Type B pancreatic cell (in vitro differentiated cells): ENCODE measurements at regions not wholly inside any gene's neighbourhood (a gene's known extent, or its start where the extent isn't known, plus 50 kb on each side); places are given as distances from the start of the nearest gene placed in this dataset.

Experiments used
- DNase-seq: peaks from one replicate; pipeline ENCODE4 v3.0.0; 2021; ENCODE audit warnings: mixed read lengths; ENCODE audit not compliant: unreplicated experiment; ENCODE audit errors: extremely low spot score
- H3K27ac Mint-ChIP-seq: 2 replicates; pipeline ENCODE4 v1.8.0; 2021; ENCODE audit warnings: mild to moderate bottlenecking, mixed read lengths
- H3K27me3 Mint-ChIP-seq: 2 replicates; pipeline ENCODE4 v1.8.0; 2021; ENCODE audit warnings: mixed read lengths
- H3K36me3 Mint-ChIP-seq: 2 replicates; pipeline ENCODE4 v1.8.0; 2021; ENCODE audit warnings: mixed read lengths
- H3K4me1 Mint-ChIP-seq: one replicate; pipeline ENCODE4 v1.8.0; 2021; ENCODE audit warnings: mixed read lengths; ENCODE audit not compliant: unreplicated experiment
- H3K4me3 Mint-ChIP-seq: 2 replicates; pipeline ENCODE4 v1.8.0; 2021; ENCODE audit warnings: mild to moderate bottlenecking, mixed read lengths
- H3K9me3 Mint-ChIP-seq: 2 replicates; pipeline ENCODE4 v1.8.0; 2021; ENCODE audit warnings: mixed read lengths
- TF ChIP-seq, protein P1 (sequence below): fragments of 200-600 bp; sonication (generic); conservative IDR thresholded peaks from 2 replicates; pipeline ENCODE4 v1.5.0; 2021; ENCODE audit warnings: antibody characterized with exemption, mild to moderate bottlenecking

DNA sequence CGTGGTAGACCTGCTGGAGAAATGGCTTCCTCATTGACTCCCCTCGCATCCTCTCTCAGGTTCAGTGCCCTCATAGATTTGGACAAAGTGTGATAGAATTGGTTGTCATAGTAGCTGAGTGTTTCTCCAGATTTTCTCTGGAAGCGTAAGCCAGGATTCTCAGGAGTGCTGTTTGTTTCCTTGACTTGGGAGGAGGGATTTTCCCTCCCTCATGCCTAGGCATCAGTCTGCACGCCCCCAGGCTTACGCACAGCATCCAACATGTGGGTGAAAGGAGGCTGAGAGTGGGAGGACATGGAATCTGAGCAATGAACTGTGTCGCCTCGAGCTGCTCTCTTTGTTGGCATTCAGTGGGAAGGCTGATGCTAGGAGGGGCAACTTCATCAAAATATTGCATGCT is 503.5 kb downstream of the LTN1 start:
- TF ChIP-seq, protein P1, sequence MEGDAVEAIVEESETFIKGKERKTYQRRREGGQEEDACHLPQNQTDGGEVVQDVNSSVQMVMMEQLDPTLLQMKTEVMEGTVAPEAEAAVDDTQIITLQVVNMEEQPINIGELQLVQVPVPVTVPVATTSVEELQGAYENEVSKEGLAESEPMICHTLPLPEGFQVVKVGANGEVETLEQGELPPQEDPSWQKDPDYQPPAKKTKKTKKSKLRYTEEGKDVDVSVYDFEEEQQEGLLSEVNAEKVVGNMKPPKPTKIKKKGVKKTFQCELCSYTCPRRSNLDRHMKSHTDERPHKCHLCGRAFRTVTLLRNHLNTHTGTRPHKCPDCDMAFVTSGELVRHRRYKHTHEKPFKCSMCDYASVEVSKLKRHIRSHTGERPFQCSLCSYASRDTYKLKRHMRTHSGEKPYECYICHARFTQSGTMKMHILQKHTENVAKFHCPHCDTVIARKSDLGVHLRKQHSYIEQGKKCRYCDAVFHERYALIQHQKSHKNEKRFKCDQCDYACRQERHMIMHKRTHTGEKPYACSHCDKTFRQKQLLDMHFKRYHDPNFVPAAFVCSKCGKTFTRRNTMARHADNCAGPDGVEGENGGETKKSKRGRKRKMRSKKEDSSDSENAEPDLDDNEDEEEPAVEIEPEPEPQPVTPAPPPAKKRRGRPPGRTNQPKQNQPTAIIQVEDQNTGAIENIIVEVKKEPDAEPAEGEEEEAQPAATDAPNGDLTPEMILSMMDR: no peak
- no peaks in the 10 kb centered on the region for H3K27me3 Mint-ChIP-seq
- no peak overlapping the region for H3K27ac Mint-ChIP-seq
- H3K9me3 Mint-ChIP-seq: no peaks in the 10 kb centered on the region
- DNase-seq: no peak
- H3K4me1 Mint-ChIP-seq: no peaks in the 10 kb centered on the region
- H3K4me3 Mint-ChIP-seq: no peak overlapping the region
- no peaks in the 10 kb centered on the region for H3K36me3 Mint-ChIP-seq

DNA sequence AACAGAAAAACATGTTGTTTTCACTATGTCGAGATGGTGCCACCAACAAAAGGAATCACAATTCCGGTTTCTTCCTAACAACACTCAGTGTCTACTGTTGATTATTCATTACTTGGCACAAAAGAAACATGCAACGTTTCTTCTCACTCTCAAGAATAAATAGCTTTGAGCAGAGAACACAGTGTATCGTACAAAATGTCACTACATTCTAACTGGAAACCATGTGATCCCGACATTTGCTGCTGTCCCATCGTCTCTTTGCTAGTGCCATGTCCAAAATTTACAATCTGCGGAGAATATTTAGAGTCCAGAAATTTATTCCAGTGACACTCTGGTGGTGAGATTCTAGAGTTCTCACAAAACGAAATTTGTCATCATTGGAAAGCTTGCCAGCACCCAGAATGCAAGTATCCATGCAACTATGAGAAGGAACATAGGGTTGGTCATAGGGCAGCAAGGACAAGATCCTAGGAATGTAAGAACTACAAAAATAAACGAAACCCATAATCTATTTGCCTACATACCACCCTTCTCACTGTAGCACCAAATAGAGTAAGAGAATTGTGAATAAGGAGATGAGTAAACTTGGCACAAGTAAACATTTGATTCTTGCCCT is 505.1 kb downstream of the LTN1 start:
- H3K9me3 Mint-ChIP-seq: no peaks in the 10 kb centered on the region
- H3K36me3 Mint-ChIP-seq: no peaks in the 10 kb centered on the region
- no peak overlapping the region for H3K4me3 Mint-ChIP-seq
- DNase-seq: no peak
- no peak overlapping the region for H3K27ac Mint-ChIP-seq
- H3K4me1 Mint-ChIP-seq: peaks cover 5% of the 10 kb centered on the region
- no peaks in the 10 kb centered on the region for H3K27me3 Mint-ChIP-seq
- TF ChIP-seq, protein P1: no peak

DNA sequence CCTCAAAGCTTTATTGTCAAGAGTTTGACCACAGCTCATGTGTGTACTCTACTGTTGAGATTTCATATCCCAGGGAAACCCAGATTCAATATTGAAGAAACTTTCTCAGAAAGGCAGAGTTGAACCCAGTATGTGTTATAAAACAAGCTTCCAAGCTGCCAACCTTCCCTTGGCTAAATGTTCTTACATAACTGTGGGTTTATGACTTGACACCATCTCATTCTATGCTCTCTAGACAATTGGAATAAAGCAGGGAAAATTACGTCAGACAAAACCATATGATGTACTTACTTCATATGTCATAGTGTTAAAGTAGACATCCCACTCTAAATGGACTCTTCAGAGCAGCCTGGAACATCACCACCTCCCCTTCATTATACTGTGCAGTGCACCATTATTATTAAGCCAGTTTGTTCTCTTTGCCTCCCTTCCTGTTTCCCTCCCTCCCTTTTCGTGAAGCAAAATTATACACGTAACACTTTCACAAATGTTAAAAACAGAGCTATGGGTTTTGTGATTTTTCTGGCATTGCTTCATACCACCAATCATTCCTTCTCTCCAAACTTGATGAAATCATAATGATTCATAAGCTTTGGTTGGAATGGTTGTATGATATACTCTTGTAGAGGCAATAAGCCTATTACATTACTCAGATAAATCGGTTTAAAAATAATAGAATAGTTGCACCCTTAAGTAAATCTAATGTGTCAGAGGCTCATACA is 507.2 kb downstream of the LTN1 start:
- TF ChIP-seq, protein P1: no peak
- Mint-ChIP-seq H3K4me1 (peaks cover 5% of the 10 kb centered on the region), H3K27me3 (no peaks in the 10 kb centered on the region), H3K9me3 (no peaks in the 10 kb centered on the region), H3K4me3 (no peak overlapping the region), H3K27ac (no peak overlapping the region), H3K36me3 (no peaks in the 10 kb centered on the region)
- no peak for DNase-seq

DNA sequence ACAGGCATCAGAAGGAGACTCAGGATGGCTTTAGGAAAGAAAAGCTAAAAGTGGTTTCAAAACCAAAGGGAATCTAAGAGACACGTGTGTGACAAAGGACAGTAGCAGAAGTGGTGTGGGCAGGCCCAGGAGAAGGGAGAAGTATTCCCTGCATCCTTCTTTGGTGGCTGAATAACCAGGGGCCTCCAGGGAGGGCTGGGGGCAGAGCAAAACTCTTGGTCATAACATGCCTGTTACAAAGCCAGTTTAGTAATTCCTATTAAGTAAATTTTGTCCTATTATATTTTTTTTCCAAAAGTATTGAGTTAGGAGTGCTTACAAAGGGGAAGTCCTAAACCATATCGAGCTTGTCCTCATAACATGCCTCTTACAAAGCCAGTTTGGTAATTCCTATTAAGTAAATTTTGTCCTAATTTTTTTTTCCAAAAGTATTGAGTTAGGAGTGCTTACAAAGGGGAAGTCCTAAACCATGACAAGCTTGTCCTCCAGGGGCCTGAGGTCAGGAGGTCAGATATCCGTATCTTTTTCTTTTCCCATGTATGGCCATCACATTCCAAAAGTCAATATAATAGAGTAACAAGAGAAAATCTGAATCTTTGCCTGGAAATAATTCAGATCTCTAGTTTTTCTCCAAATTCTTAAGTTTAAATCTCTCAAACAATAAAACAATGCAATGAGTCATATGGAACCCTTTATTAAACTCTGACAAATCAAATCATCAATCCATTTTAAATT is 509.2 kb downstream of the LTN1 start:
- no peak overlapping the region for H3K4me3 Mint-ChIP-seq
- TF ChIP-seq, protein P1: no peak
- no peaks in the 10 kb centered on the region for H3K36me3 Mint-ChIP-seq
- no peaks in the 10 kb centered on the region for H3K9me3 Mint-ChIP-seq
- no peak overlapping the region for H3K27ac Mint-ChIP-seq
- no peak for DNase-seq
- H3K27me3 Mint-ChIP-seq: no peaks in the 10 kb centered on the region
- H3K4me1 Mint-ChIP-seq: peaks cover 5% of the 10 kb centered on the region

DNA sequence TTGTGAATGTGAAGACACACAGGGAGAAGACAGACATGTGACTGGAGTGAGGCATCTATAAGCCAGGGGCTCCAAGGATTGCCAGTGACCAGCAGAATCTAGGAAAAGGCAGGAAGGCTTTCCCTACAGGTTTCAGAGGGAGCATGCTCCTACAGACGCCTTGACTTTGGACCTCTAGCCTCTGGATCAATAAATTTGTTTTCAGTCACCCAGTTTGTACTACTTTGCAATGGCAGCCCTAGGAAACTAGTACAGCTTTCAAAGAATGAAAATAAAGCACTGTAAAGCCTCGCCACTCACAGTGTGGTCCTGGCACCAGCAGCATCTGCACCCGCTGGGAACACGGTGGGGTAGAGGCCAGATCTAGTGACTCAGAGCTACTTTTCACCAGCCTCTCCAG is 510.0 kb downstream of the LTN1 start:
- TF ChIP-seq, protein P1: no peak

More for the DNA sequence above, 510.0 kb downstream of the LTN1 start:
- Mint-ChIP-seq H3K36me3 (no peaks in the 10 kb centered on the region), H3K4me3 (no peak overlapping the region), H3K27ac (no peak overlapping the region), H3K27me3 (no peaks in the 10 kb centered on the region), H3K9me3 (no peaks in the 10 kb centered on the region), H3K4me1 (peaks cover 5% of the 10 kb centered on the region)
- no peak for DNase-seq
